Activated effector memory CD4-positive, alpha-beta T cell treated with Interleukin-2 at 50 U/mL for 16 hours (primary cell): ENCODE measurements at regions not wholly inside any gene's neighbourhood (a gene's known extent, or its start where the extent isn't known, plus 50 kb on each side); places are given as distances from the start of the nearest gene placed in this dataset.

Experiments
- DNase-seq: peaks from one replicate; pipeline ENCODE4 v3.0.0-alpha.2; 2020

- DNase-seq: no peak
Observed at GRCh38 chr6:8530785-8531435, 95.6 kb upstream of the SLC35B3 start.

GRCh38 chr6:8529250-8529649 is 93.9 kb upstream of the SLC35B3 start:
- DNase-seq: no peak

- DNase-seq: no peak
Observed at GRCh38 chr6:8527818-8528217, 92.5 kb upstream of the SLC35B3 start.

GRCh38 chr6:8526624-8527023 is 91.3 kb upstream of the SLC35B3 start:
- no peak for DNase-seq

- DNase-seq: no peak
Observed at GRCh38 chr6:8525370-8525769, 90.0 kb upstream of the SLC35B3 start.

- no peak for DNase-seq
Observed at GRCh38 chr6:8513174-8513573, 77.8 kb upstream of the SLC35B3 start.

GRCh38 chr6:8507286-8507685 is 71.9 kb upstream of the SLC35B3 start:
- DNase-seq: no peak

- no peak for DNase-seq
Observed at GRCh38 chr6:8506126-8506525, 70.8 kb upstream of the SLC35B3 start.

- no peak for DNase-seq
Observed at GRCh38 chr6:8499540-8499939, 64.2 kb upstream of the SLC35B3 start.

- no peak for DNase-seq
Observed at GRCh38 chr6:8494730-8495129, 59.4 kb upstream of the SLC35B3 start.

- DNase-seq: no peak
Observed at GRCh38 chr6:8492536-8493133, 57.3 kb upstream of the SLC35B3 start.
